ENCODE measurements at regions not wholly inside any gene's neighbourhood (a gene's known extent, or its start where the extent isn't known, plus 50 kb on each side); places are given as distances from the start of the nearest gene placed in this dataset.

DNA sequence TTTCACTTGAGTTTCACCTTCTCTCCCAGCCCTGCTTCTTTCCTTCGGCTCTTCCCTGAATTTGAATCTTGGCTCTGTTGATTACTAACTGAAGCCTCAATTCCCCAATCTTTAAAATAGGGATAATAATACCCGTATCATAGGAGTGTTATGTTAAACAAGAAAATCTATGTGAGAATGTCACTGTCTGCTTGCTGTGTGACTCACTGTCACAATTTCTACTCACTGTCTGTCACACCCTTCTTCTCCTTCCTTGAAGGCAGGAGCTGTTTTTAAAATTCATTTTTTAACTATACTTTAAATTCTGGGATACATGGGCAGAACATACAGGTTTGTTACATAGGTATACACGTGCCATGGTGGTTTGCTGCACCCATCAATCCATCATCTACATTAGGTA, 141.6 kb upstream of the CXCR4 start:
- peak in 2 of 3 donors; percentile 22 to 52 for DNase-seq

DNA sequence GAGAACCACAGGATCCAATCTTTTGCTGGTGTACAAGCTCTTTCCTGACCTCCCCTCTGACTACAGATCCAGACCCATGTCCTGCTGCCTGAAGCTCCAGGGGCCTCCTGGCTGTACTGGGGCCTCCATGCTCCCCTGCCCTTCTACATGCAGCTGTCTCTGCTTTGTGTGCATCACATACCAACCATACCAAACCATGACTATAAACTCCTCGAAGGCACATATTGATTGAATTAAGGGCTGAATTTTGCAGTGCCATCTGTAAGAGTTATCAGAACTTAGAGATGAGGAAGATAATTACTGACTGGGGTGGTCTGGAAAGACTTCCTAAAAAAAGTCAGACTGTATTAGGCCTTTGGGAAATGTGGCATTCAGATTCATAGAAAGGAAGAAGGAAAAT, 139.9 kb upstream of the CXCR4 start:
- DNase-seq, result no peak

GRCh38 chr2:136255648-136256461, 137.9 kb upstream of the CXCR4 start:
- peak; percentile 78 to 97 (median 94) for DNase-seq

DNA sequence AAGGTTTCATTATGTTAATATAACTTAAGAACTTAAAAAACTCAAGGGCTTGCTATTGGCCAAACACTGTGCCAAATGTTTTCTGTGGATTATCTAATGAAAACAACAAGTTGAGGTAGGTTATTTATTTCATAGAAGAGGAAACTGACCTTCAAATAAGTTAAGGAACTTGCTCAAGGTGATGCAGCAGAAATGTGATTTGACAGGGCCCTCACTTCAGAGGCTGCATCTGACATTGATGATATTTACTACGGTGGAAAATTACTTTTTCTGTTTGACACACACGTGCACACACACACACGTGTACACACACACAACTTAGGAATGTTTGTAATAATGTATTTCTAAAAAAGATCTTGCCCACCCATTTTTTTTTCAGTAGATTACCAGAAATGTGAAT, 137.2 kb upstream of the CXCR4 start:
- DNase-seq, result no peak

DNA sequence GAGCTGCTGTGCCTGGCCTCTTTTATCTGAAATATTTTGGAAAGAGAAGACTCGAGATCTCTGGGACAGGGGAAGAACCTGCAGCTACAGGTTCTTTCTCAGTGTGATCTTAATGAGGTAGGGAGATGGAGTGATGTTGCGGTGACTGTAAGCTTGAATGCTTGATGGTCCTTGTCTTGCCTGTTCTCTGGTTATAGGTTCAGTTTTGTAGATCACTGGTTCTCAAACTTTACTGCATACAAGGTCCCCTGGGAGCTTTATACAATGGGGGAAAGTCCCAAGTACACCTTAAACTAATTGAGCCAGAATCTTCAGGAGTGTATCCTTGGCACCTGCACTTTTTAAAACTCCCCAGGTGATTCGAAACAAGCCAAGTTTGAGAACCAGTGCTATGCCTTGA, 136.7 kb upstream of the CXCR4 start:
- DNase-seq, result no peak

DNA sequence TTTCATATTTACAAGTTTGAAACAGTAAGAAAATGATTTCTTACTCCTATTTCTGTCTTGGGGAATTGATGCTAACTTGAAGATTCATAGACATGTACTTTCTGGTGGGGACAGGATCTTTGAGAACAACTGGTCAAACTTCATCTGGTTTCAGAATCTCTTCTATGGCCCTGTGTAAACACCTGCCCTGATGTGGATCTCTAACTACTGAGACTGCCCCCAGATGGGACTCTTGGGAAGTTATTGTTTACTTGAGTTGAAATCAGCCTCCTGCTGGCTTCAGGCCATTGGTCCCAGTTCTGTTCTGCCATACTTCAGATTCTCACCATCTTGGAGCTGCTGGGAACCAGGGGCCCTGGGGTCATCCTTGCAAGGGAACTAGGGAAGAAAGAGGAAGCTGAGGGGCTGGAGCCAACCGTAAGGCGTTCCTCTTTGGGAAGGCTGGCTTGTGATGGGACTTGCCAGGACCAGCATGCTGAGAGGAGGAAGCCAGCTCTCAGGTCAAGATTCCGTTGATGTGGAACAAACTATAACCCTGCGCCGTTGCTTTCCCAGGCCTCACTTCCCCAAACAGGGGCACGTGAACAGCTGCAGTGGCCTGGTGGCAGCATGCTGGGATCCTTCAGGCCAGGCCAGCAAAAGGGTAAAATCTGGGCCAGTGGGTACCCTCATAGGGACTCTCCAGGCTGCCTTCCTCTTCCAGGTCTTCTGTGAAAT, 135.5 kb upstream of the CXCR4 start:
- DNase-seq, result peak; percentile 76 to 87 (median 87)

- DNase-seq, result peak in 1 of 3 donors; percentile 17
Observed at GRCh38 chr2:136251885-136252585, 134.1 kb upstream of the CXCR4 start.

DNA sequence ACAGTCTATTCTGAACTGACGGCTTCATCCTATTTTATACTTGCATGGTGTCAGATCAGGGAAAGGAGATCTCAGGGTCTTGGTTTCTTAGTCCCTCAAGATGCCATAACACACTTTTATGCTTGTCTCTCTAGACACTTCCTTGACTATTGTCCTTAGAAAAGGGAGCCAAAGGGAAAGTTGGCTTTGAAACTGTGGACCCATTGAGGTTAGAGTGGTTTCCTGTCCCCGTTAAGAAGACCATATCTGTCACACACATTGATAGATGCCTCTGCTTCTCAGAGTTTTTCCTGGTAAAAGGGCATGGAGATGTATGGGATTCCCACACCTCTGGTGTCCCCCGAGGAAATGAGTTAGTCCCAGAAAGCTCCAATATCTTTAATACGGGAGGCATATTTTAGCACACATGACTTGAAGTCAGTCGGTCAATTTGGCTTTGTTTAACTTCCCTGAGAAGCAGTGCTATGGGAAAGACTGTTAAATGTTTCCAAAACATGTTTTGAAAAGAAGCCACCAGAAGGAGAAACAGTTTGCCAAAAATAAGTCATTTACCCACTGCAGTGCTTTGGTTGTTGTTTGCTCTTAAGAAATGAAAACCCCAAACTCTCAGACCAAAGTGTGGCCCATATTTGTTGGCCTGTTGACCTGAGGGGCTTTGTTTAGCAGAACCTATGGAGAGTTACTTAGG, 133.4 kb upstream of the CXCR4 start:
- DNase-seq, result peak in 1 of 3 donors; percentile 15

DNA sequence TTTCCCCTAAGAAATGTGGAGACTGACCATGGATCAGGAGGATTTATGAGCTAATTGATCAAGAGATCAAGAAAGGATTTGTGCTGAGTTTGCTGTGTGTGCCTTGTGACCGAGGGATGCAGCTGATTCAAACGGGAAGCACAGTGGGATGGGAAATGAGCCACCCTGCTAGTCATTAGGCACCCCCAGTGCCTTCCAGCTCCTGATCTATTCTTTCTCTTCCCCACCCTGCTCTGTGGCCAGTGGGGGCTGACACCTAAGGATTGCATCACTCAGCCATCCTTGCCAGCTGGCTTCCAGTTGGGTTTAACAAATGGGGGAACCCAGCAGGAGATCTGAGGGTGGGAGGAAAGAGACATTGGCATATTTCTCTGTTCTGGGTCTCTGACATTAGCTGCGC, 132.2 kb upstream of the CXCR4 start:
- DNase-seq, result peak; percentile 73 to 77 (median 75)

DNA sequence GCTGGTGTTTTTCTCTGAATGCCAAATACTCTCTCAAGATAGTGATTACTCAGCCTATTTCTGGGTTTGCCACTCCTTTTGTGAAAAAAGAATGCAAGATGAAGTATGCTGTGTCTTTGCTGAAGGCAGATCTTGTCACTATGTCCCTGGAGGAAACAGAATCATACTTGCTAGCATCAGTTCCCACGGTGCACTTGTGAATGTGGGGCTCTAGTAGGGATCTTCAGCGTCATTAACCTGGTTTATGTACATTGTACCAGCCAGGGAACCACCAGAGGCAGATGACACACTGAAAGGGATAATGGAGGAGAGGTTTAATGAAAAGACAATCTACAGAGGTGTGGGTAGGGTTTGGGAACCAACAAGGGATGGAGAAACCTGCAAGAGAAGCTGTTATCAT, 131.0 kb upstream of the CXCR4 start:
- peak in 1 of 3 donors; percentile 17 for DNase-seq

GRCh38 chr2:136248242-136248641, 130.3 kb upstream of the CXCR4 start:
- peak in 1 of 3 donors; percentile 17 for DNase-seq

- DNase-seq, result peak; percentile 90 to 95 (median 94)
Observed at GRCh38 chr2:136247204-136247950, 129.4 kb upstream of the CXCR4 start.

GRCh38 chr2:136246086-136246669, 128.2 kb upstream of the CXCR4 start:
- DNase-seq, result peak; percentile 71 to 74 (median 72)

GRCh38 chr2:136245211-136245610, 127.3 kb upstream of the CXCR4 start:
- DNase-seq, result peak in 2 of 3 donors; percentile 39 to 60

DNA sequence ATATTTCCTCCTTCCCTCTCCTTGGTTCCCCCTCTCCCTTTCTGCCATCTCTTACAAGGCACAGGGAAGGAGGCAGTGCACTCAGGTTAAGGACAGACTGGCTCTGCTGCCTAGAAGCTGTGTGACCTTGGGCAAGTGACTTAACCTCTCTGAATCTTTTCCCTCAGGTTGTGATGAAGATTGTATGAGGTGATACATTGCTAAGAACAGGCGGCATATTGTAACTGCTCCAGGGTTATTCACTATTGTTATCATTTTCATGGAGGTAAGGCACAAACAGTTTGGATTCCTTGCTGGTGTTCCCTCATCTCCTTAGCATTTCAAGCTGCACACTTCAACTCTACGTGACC, 126.6 kb upstream of the CXCR4 start:
- DNase-seq, result peak in 1 of 3 donors; percentile 15

DNA sequence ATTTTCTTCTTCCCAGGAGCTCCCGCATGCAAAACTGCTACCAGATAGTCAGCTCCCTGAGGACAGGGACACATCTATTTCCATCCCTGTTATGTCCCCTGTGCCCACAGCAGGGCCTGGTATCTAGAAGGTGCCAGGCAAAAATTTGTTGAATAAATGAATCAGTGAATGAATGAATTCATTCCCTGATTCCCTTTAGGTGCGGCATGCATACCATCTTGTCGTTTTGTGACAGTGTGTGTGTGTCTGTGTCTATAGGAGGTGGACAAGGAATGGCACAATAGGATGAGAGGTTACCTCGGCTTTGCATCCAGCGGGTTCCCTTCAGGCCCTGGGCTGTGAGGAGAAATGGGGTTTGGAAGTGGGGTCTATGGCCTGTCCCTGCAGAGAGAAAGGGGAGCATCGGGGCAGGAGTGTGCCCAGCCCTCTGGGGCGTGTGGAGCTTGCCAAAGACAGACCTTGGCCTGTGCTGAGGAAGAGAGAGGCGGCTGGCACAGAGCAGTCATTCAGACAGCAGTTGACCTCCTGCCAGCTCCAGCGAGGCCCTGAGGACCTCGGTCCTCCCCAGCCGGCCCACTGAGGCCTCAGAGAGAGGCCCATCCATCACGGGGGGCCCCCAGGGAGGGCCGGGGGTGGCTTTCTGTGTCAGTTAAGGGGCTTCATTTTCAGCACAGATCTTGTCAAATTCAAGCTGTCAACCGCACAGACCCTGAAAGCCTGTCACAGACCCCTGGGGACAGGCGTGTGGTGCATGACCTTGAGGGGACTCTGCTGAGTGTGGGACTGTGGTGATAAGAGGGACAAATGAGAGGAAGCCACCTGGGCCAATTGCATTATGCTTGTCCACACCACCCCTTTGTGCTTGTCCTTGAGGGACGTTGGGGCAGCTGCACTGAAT, 125.9 kb upstream of the CXCR4 start:
- DNase-seq, result peak in 1 of 3 donors; percentile 1

DNA sequence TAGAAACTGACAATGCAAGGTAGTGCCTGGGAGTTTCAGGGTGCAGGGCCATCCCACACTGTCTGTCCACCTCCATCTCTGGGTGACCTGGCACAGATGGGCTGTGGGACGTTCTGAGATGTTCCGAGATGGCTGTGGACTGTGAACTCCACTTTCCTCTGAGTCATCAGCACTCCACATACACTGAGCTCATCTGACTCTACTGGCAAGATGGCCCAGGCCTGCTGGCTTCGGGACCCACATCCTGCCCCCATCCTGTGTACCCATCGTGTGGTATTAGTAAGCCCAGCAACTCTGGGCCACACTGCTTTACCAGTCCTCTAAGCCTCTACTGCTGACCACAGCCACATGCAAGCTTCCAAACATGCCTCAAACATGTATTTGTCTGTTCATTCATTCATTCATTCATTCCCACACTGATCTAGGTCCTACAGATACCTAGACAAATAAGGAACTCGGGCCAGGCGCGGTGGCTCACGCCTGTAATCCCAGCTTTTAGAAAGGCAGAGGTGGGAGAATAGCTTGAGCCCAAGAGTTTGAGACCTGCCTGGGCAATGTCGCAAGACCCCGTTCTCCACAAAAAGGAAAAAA, 124.8 kb upstream of the CXCR4 start:
- peak; percentile 38 to 55 (median 52) for DNase-seq

DNA sequence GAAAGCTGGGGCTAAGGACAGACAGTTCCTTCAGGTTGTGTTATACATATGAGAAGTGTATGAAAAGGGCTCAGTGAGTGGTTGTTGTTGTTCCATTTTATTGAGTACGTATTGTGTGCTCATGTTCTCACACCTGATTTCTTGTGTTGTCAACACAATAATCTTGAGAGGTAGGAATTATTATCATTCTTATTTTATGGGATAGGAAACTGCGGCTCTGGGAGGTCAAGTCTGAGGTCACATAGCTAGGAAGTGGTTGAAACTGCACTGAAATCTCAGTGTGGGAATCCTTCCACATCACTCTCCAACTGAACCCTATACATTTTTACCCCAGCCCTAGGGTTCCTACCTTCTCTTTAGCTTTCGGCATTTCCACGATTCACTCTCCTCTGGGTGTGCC, 124.2 kb upstream of the CXCR4 start:
- DNase-seq, result peak in 1 of 3 donors; percentile 16

DNA sequence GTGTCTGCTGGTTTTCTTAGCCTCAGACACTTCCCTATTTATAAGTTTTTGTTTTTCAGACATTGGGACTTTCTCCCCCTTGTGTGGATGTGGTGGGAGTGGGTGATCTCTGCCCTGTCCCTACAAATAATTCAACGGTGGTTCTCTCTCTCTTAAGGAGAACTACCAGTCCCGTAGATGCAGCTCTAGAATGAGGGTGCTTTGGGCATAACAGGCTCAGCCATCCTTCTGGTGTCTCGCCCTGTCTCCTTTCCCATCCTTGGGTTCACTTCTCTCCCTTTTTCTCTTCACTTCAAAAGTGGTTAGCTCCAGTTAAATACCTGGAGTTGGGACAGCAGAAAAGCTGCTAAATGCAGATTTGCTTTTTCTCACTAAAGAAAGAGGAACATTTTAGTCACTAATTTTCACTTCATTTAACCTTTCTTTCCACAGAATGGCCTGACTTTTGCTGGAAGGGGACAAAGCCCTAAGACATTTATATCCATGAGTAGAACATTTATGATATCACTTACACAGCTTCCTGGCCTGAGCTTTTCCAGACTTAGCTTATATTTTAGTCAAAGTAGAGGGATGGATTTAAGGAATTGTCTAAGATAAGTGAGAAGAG, 121.2 kb upstream of the CXCR4 start:
- peak in 1 of 3 donors; percentile 29 for DNase-seq
